Urinary bladder (tissue), 4 donors: ENCODE measurements at regions not wholly inside any gene's neighbourhood (a gene's known extent, or its start where the extent isn't known, plus 50 kb on each side); places are given as distances from the start of the nearest gene placed in this dataset. TPM values are rescaled to one million over a fixed set of nuclear protein-coding genes. Genes with fewer than 3 reads are reported as not detected.

Source experiments
- DNase-seq: peaks from one replicate; pipeline ENCODE4 v3.0.0-alpha.2; 2015; ENCODE audit errors: extremely low spot score
- H3K27ac ChIP-seq: one replicate; pipeline ENCODE4 v1.5.1; 2013; ENCODE audit warnings: low read depth, mild to moderate bottlenecking, moderate library complexity
- H3K36me3 ChIP-seq: one replicate; pipeline ENCODE4 v1.6.1; 2013; ENCODE audit warnings: mild to moderate bottlenecking, moderate library complexity; ENCODE audit not compliant: insufficient read depth
- H3K4me1 ChIP-seq: one replicate; pipeline ENCODE4 v1.6.1; 2013; ENCODE audit warnings: mild to moderate bottlenecking, moderate library complexity; ENCODE audit not compliant: insufficient read depth
- H3K4me3 ChIP-seq: one replicate; pipeline ENCODE4 v1.5.1; 2013; ENCODE audit warnings: low read depth, low read length
- WGBS: extraction: QIAGEN DNeasy Blood & Tissue Kit; methylation state at CpG from one replicate; pipeline ENCODE4 v1.1.7; 2013; 5-methylcytosine and 5-hydroxymethylcytosine counted together
- small RNA-seq: library from RNA; depleted of rRNA; stranded (forward); fragments of <200 nt; gene quantifications from one replicate; pipeline ENCODE3, GENCODE V24; 2014
- donor health status: healthy with polysubstance abuse.
- donor health status: healthy.

DNA sequence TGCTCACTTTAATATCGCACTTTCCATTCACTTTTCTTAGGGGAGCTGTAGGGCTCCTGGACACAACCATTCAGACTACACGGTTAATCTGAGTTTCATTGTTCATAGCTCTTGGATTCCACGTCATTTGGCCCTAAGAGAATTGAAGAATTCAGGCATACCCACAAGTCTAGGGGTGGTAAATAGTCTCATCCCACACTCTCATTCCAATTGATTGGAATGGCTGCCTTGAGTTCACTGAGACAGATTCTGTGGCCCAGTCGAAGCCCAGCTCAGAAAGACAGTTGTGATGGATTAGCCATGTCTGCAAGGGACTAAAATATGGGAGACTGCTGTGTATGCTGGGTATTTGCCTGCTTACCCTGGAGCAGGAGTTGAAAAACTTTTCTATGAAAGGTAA lies 124.6 kb downstream of the TFCP2L1 start:
- 76% methylated on average over 4 of the region's 4 CpGs for whole genome bisulfite sequencing
- no peak overlapping the region for H3K27ac ChIP-seq
- H3K4me3 ChIP-seq = no peak overlapping the region
- no peak for DNase-seq
- H3K36me3 ChIP-seq = no peaks in the 10 kb centered on the region
- H3K4me1 ChIP-seq = no peaks in the 10 kb centered on the region

DNA sequence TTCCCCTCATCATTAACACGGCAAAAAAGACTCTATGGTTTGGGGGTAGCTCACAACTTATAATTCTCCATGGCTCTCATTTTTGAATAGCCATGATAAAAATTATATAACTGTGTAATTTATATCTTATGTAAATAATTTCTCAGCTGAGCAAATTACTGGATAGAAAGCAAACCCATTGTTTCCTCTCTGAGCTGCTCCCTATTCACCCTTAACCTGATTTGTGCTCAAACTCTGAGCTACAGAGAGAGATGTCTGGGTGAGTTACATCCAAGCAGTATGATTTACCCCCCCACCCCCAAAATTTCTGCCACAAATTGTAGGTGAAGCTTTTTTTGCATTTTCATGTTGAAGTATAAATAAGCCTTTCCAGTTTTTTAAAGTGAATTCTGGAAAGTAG lies 123.7 kb downstream of the TFCP2L1 start:
- WGBS = 75% methylated on average over 1 of the region's 1 CpG
- Histone ChIP-seq H3K27ac (no peak overlapping the region), H3K4me3 (no peak overlapping the region), H3K36me3 (no peaks in the 10 kb centered on the region), H3K4me1 (no peaks in the 10 kb centered on the region)
- no peak for DNase-seq

DNA sequence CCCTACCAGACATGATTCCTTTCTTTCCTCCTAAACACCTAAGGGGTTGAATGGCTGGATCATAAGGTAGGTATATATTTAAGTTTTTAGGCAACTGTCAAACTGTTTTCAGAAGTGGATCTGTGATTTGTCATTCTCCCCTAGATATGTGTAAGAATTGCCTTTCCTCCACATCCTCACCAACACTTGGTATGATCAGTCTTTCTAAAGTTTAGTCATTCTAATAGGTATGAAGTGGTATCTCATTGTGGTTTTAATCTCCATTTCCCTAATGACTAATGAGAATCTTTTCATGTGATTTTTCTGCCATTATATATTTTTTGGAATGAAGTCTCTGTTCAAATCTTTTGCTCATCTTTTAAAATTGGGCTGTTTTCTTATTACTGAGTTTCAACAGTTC lies 122.1 kb downstream of the TFCP2L1 start:
- Histone ChIP-seq H3K4me1 (no peaks in the 10 kb centered on the region), H3K36me3 (no peaks in the 10 kb centered on the region), H3K27ac (no peak overlapping the region), H3K4me3 (no peak overlapping the region)
- no peak for DNase-seq

DNA sequence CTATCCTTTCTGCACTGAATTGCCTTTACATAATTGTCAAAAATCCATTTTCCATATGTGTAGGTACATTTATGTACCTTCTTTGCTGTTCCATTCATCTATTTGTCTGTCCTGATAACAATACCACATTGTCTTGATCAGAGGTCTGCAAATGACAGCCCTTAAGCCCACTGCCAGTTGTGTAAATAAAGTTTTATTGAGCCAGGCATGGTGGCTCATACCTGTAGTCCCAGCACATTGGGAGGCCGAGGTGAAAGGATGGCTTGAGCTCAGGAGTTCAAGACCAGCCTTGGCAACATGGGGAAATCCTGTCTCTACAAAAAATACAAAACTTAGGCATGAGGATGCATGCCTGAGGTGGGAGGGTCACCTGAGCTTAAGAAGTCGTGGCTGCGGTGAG lies 121.0 kb downstream of the TFCP2L1 start:
- Histone ChIP-seq H3K4me1 (no peaks in the 10 kb centered on the region), H3K27ac (no peak overlapping the region), H3K4me3 (no peak overlapping the region), H3K36me3 (no peaks in the 10 kb centered on the region)
- DNase-seq = no peak
- 88% methylated on average over 3 of the region's 3 CpGs for WGBS

DNA sequence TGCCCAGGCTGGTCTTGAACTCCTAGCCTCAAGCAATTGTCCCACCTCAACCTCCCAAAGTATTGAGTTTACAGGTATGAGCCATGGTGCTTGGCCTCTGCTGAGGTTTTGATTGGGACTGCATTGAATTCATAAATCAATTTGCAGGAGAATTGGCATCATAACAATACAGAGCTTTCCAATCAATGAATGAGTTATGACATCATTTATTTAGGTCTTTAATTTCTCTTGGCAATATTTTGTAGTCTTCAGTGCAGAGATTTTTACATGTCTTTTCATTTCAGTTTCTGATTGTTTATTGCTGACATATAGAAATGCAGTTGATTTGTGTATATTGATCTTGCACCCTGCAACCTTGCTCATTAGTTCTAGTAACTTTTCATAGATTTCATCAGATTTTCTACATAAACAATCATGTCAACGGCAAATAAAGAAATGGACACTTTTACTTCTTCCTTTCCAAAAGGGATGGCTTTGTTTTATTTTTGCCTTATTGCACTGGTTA lies 119.9 kb downstream of the TFCP2L1 start:
- WGBS = 82% methylated on average over 1 of the region's 1 CpG
- no peaks in the 10 kb centered on the region for H3K4me1 ChIP-seq
- no peak overlapping the region for H3K4me3 ChIP-seq
- H3K27ac ChIP-seq = no peak overlapping the region
- H3K36me3 ChIP-seq = no peaks in the 10 kb centered on the region
- DNase-seq = no peak

Small RNA genes in the stretch of these regions (small RNA-seq; reads per million reads assigned to genes)
- not detected for gene RF00019
